ENCODE measurements at regions not wholly inside any gene's neighbourhood (a gene's known extent, or its start where the extent isn't known, plus 50 kb on each side); places are given as distances from the start of the nearest gene placed in this dataset.

DNA sequence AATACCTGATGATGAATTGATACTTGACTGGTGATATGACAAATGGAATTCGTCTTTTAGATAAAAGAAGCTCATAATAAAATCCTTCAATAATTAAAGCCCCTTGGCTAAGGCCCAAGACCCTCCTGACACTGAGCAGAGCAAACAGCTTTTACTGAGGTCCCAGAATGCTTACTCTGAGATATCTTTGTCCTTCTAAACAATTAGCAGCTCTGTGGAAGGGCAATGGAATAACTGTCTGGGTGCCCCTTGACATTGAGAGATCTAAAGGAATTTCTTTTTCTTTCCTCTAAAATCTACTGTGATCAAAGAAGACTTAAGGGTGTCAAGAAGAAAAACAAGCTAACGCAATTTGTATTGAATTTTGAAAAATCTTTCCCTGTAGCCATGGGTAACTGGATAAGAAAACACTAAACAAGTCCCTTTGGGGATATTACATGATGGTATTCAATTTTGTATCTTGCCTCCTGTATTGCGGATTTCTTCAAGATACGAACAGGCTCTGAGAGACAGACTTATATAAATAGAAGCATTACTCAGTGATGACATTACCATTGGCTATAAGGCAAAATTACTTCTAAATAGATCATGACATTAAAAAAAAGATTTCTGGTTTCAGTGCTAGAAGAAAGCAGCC lies 128.8 kb downstream of the MREG start (continued):
- TF ChIP-seq CHD7 (IDR thresholded peaks at IDR 0.05; ENCODE audit: insufficient replicate concordance, low read length) (no peak), BCL11A (IDR thresholded peaks at IDR 0.05; ENCODE audit: low read depth in 2 of 2, low read length in 2 of 2) (no peak), CREB1 (IDR thresholded peaks at IDR 0.05) (no peak), SP1 (IDR thresholded peaks at IDR 0.05; ENCODE audit: low read depth, low read length) (no peak), KDM4A (IDR thresholded peaks at IDR 0.05; ENCODE audit: low read depth, low read length, severe bottlenecking) (no peak), EGR1 (IDR thresholded peaks at IDR 0.05; ENCODE audit: borderline replicate concordance, low read depth, low read length) (no peak), KDM5A (IDR thresholded peaks at IDR 0.05; ENCODE audit: low read length) (no peak), MAFK (IDR thresholded peaks at IDR 0.05; ENCODE audit: low read depth, low read length) (no peak)

All from H1 (cell line).